HEK293 (cell line): ENCODE measurements at regions not wholly inside any gene's neighbourhood (a gene's known extent, or its start where the extent isn't known, plus 50 kb on each side); places are given as distances from the start of the nearest gene placed in this dataset.

Experiments
- CTCF ChIA-PET: fragments of 350-600 bp; formaldehyde crosslinking; extraction: SDS; loops from one replicate; lab custom pipeline; 2021; ENCODE audit warnings: antibody characterized with exemption; lab: Yijun Ruan, JAX
- POLR2A ChIA-PET: fragments of 300-600 bp; formaldehyde crosslinking; extraction: SDS; loops from one replicate; lab custom pipeline; 2020; ENCODE audit warnings: antibody characterized with exemption, inconsistent platforms; lab: Yijun Ruan, JAX
- H3K27ac ChIP-seq: fragments of 200-500 bp; sonication (Bioruptor generic); 2 replicates; pipeline ENCODE4 v1.5.1; 2014; ENCODE audit warnings: low read depth, low read length, control low read depth, inconsistent platforms; ENCODE audit errors: extremely low read depth
- H3K36me3 ChIP-seq, 2 experiments: fragments of 200-500 bp in 1 of 2; sonication (Bioruptor generic) in 1 of 2; 1 replicate in 1 of 2; 2 replicates in 1 of 2; pipeline ENCODE4 v1.5.1; 2014 to 2017; ENCODE audit warnings: inconsistent platforms in 2 of 2, low read length in 2 of 2; ENCODE audit not compliant: control insufficient read depth in 2 of 2, insufficient read depth in 1 of 2
- H3K4me1 ChIP-seq: fragments of 200-500 bp; sonication (Bioruptor generic); 2 replicates; pipeline ENCODE4 v1.5.1; 2014; ENCODE audit warnings: mild to moderate bottlenecking, low read length, inconsistent platforms; ENCODE audit not compliant: control insufficient read depth, insufficient read depth
- H3K4me3 ChIP-seq: 2 replicates; pipeline ENCODE4 v1.5.1; 2011; ENCODE audit warnings: low read depth, mild to moderate bottlenecking, control low read depth, low read length, moderate library complexity
- H3K9me3 ChIP-seq: fragments of 200-500 bp; sonication (Bioruptor generic); 2 replicates; pipeline ENCODE4 v1.5.1; 2014; ENCODE audit warnings: low read depth, low read length, inconsistent platforms; ENCODE audit not compliant: control insufficient read depth, insufficient read depth
- BCL11A ChIP-seq: fragments of 450-650 bp; formaldehyde crosslinking; IDR thresholded peaks from 2 replicates; pipeline ENCODE4 v1.5.1; 2016; ENCODE audit warnings: low read depth, missing biosample characterization, missing genetic modification characterization
- EGR2 ChIP-seq: fragments of 450-650 bp; formaldehyde crosslinking; IDR thresholded peaks from 2 replicates; pipeline ENCODE4 v1.5.1; 2016; ENCODE audit warnings: low read depth, missing biosample characterization, missing genetic modification characterization
- FEZF1 ChIP-seq: fragments of 450-650 bp; formaldehyde crosslinking; IDR thresholded peaks from 2 replicates; pipeline ENCODE4 v1.5.1; 2016; ENCODE audit warnings: missing biosample characterization, missing genetic modification characterization
- GLI2 ChIP-seq: fragments of 450-650 bp; formaldehyde crosslinking; IDR thresholded peaks from 2 replicates; pipeline ENCODE4; 2017; ENCODE audit warnings: missing biosample characterization, missing genetic modification characterization, low read depth, borderline replicate concordance
- GLI4 ChIP-seq: fragments of 450-650 bp; formaldehyde crosslinking; IDR thresholded peaks from 2 replicates; pipeline ENCODE4 v1.5.1; 2016; ENCODE audit warnings: missing biosample characterization, missing genetic modification characterization
- GLIS2 ChIP-seq: fragments of 450-650 bp; formaldehyde crosslinking; IDR thresholded peaks from 2 replicates; pipeline ENCODE4 v1.5.1; 2016; ENCODE audit warnings: missing biosample characterization, missing genetic modification characterization
- SP2 ChIP-seq: fragments of 450-650 bp; formaldehyde crosslinking; IDR thresholded peaks from 2 replicates; pipeline ENCODE4 v1.5.1; 2016; ENCODE audit warnings: missing biosample characterization, missing genetic modification characterization
- TRIM28 ChIP-seq: IDR thresholded peaks from 2 replicates; pipeline ENCODE4 v1.6.1; 2011; ENCODE audit warnings: low read length, control low read depth, borderline replicate concordance
- ZBTB44 ChIP-seq: fragments of 450-650 bp; IDR thresholded peaks from 2 replicates; pipeline ENCODE4 v1.5.1; 2018; ENCODE audit warnings: missing biosample characterization, mild to moderate bottlenecking, missing genetic modification characterization
- ZFP3 ChIP-seq: fragments of 450-650 bp; formaldehyde crosslinking; IDR thresholded peaks from 2 replicates; pipeline ENCODE4 v1.5.1; 2016; ENCODE audit warnings: low read depth, missing biosample characterization, missing genetic modification characterization
- ZNF133 ChIP-seq: fragments of 450-650 bp; formaldehyde crosslinking; IDR thresholded peaks from 2 replicates; pipeline ENCODE4 v1.5.1; 2016; ENCODE audit warnings: missing biosample characterization, missing genetic modification characterization
- ZNF157 ChIP-seq: fragments of 450-650 bp; formaldehyde crosslinking; IDR thresholded peaks from 2 replicates; pipeline ENCODE4 v1.5.1; 2016; ENCODE audit warnings: missing biosample characterization, missing genetic modification characterization
- ZNF169 ChIP-seq: fragments of 450-650 bp; formaldehyde crosslinking; IDR thresholded peaks from 2 replicates; pipeline ENCODE4 v1.5.1; 2016; ENCODE audit warnings: missing biosample characterization, missing genetic modification characterization
- ZNF362 ChIP-seq: fragments of 450-650 bp; formaldehyde crosslinking; IDR thresholded peaks from 2 replicates; pipeline ENCODE4 v1.5.1; 2016; ENCODE audit warnings: missing biosample characterization, missing genetic modification characterization
- ZNF571 ChIP-seq: fragments of 450-650 bp; formaldehyde crosslinking; IDR thresholded peaks from 2 replicates; pipeline ENCODE4 v1.5.0; 2017; ENCODE audit warnings: missing biosample characterization, missing genetic modification characterization
- ZNF677 ChIP-seq: fragments of 450-650 bp; IDR thresholded peaks from 2 replicates; pipeline ENCODE4 v1.5.0; 2018; ENCODE audit warnings: missing biosample characterization, mild to moderate bottlenecking, missing genetic modification characterization, moderate library complexity
- ZNF76 ChIP-seq: fragments of 450-650 bp; formaldehyde crosslinking; IDR thresholded peaks from 2 replicates; pipeline ENCODE4; 2016; ENCODE audit warnings: low read depth, missing biosample characterization, missing genetic modification characterization, borderline replicate concordance
- ZNF777 ChIP-seq: fragments of 450-650 bp; formaldehyde crosslinking; IDR thresholded peaks from 2 replicates; pipeline ENCODE4 v1.5.1; 2017; ENCODE audit warnings: missing biosample characterization, missing genetic modification characterization, borderline replicate concordance
- TF ChIP-seq, protein P1 (sequence below): sonication (generic); formaldehyde crosslinking; IDR thresholded peaks from 2 replicates; pipeline ENCODE4 v1.8.1; 2022; ENCODE audit warnings: mild to moderate bottlenecking, moderate library complexity, missing genetic modification reagents
- TF ChIP-seq, protein P2 (sequence below): fragments of 450-650 bp; formaldehyde crosslinking; IDR thresholded peaks from 2 replicates; pipeline ENCODE4 v1.5.1; 2016; ENCODE audit warnings: missing biosample characterization, missing genetic modification characterization, borderline replicate concordance

DNA sequence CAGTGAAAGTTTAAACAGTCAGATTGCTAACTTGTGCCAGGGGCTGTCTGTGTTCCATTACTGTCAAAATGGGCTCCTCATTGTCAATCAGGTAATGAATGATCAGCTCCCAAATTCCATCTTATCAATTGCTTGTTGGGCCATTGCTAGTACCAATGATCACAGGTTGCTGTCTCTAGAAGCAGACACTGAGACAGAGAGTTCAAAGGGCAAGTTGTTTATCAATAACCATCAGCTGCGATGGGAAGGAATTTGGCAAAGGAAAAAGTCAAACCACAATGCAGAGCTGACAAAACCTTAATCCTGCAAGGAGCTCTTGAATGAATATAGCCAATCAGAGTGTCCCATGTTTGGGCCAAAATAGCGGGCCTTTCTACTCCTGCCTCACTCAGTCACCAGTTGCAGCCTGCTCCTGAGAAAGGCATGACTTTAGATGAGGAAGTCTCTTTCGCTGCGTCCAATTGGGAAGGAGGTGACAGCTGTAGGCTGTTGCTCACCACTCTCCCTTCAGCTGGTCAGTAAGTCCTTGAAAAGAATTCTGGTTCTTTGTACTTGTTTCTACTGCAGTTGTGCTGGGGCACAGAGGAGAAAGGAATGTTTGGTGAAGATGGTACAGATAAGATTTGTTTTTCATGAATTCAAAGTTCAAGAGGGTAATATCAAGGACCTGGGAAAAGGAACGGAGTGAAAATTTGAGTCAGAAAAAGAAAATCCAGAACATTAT lies 179.2 kb upstream of the PDE3A start:
- no peaks in the 10 kb centered on the region for H3K36me3 ChIP-seq
- H3K9me3 ChIP-seq, result no peaks in the 10 kb centered on the region
- H3K27ac ChIP-seq, result no peak overlapping the region
- H3K4me3 ChIP-seq, result no peak overlapping the region
- ChIA-PET POLR2A (no interaction called here), CTCF (no interaction called here)
- H3K4me1 ChIP-seq, result no peaks in the 10 kb centered on the region
- TF ChIP-seq ZFP3 (tag by site-specific recombination), result no peak
- TF ChIP-seq ZBTB44 (tag by site-specific recombination), result no peak
- TF ChIP-seq GLI4 (tag by site-specific recombination), result no peak
- TF ChIP-seq FEZF1 (tag by site-specific recombination), result no peak
- TF ChIP-seq ZNF169 (tag by site-specific recombination), result no peak
- TF ChIP-seq ZNF157 (tag by site-specific recombination), result no peak
- TF ChIP-seq EGR2 (tag by site-specific recombination), result no peak
- TF ChIP-seq, protein P1, sequence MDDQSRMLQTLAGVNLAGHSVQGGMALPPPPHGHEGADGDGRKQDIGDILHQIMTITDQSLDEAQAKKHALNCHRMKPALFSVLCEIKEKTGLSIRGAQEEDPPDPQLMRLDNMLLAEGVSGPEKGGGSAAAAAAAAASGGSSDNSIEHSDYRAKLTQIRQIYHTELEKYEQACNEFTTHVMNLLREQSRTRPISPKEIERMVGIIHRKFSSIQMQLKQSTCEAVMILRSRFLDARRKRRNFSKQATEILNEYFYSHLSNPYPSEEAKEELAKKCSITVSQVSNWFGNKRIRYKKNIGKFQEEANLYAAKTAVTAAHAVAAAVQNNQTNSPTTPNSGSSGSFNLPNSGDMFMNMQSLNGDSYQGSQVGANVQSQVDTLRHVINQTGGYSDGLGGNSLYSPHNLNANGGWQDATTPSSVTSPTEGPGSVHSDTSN (CRISPR knock-in tag), result no peak
- TF ChIP-seq SP2 (tag by site-specific recombination), result no peak
- TF ChIP-seq GLIS2 (tag by site-specific recombination), result no peak
- no peak for TF ChIP-seq ZNF362 (tag by site-specific recombination)
- TF ChIP-seq ZNF76, result no peak
- no peak for TF ChIP-seq ZNF133 (tag by site-specific recombination)
- TF ChIP-seq, protein P2, sequence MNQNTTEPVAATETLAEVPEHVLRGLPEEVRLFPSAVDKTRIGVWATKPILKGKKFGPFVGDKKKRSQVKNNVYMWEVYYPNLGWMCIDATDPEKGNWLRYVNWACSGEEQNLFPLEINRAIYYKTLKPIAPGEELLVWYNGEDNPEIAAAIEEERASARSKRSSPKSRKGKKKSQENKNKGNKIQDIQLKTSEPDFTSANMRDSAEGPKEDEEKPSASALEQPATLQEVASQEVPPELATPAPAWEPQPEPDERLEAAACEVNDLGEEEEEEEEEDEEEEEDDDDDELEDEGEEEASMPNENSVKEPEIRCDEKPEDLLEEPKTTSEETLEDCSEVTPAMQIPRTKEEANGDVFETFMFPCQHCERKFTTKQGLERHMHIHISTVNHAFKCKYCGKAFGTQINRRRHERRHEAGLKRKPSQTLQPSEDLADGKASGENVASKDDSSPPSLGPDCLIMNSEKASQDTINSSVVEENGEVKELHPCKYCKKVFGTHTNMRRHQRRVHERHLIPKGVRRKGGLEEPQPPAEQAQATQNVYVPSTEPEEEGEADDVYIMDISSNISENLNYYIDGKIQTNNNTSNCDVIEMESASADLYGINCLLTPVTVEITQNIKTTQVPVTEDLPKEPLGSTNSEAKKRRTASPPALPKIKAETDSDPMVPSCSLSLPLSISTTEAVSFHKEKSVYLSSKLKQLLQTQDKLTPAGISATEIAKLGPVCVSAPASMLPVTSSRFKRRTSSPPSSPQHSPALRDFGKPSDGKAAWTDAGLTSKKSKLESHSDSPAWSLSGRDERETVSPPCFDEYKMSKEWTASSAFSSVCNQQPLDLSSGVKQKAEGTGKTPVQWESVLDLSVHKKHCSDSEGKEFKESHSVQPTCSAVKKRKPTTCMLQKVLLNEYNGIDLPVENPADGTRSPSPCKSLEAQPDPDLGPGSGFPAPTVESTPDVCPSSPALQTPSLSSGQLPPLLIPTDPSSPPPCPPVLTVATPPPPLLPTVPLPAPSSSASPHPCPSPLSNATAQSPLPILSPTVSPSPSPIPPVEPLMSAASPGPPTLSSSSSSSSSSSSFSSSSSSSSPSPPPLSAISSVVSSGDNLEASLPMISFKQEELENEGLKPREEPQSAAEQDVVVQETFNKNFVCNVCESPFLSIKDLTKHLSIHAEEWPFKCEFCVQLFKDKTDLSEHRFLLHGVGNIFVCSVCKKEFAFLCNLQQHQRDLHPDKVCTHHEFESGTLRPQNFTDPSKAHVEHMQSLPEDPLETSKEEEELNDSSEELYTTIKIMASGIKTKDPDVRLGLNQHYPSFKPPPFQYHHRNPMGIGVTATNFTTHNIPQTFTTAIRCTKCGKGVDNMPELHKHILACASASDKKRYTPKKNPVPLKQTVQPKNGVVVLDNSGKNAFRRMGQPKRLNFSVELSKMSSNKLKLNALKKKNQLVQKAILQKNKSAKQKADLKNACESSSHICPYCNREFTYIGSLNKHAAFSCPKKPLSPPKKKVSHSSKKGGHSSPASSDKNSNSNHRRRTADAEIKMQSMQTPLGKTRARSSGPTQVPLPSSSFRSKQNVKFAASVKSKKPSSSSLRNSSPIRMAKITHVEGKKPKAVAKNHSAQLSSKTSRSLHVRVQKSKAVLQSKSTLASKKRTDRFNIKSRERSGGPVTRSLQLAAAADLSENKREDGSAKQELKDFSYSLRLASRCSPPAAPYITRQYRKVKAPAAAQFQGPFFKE, result no peak
- no peak for TF ChIP-seq GLI2 (tag by site-specific recombination)
- no peak for TF ChIP-seq TRIM28
- no peak for TF ChIP-seq ZNF571 (tag by site-specific recombination)
- no peak for TF ChIP-seq BCL11A (tag by site-specific recombination)
- no peak for TF ChIP-seq ZNF777 (tag by site-specific recombination)
- no peak for TF ChIP-seq ZNF677
